ENCODE measurements at regions not wholly inside any gene's neighbourhood (a gene's known extent, or its start where the extent isn't known, plus 50 kb on each side); places are given as distances from the start of the nearest gene placed in this dataset.

DNA sequence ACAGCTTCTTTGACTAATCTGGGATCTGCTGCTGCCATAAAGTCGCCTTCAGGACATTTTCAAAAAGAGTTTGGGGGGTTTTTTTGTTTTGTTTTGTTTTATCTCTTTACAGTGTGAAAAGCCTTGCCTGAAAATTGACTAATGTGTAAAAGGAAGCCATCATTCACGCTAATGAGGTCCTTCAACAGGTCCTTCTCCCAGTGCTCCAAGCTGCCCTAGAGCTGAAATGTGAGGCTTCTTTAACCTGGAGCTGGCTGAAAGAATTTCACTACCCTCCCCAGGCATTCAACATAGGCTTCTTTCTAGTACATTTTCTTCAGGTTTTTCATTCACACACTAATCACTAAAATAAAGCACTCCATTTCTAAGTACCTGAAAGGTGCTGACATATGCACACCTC lies 145.1 kb upstream of the PRDM1 start:
- Mint-ChIP-seq H3K27ac (no peak overlapping the region), H3K4me3 (no peak overlapping the region), H3K9me3 (no peaks in the 10 kb centered on the region), H3K27me3 (ENCODE audit: insufficient read depth) (peaks cover 12% of the 10 kb centered on the region), H3K4me1 (ENCODE audit: low read depth) (peaks cover 24% of the 10 kb centered on the region), H3K36me3 (ENCODE audit: low read depth) (peaks cover 7% of the 10 kb centered on the region)
- DNase-seq (ENCODE audit: low spot score): no peak
- intact Hi-C loops (cut with micrococcal nuclease): no loop called here

DNA sequence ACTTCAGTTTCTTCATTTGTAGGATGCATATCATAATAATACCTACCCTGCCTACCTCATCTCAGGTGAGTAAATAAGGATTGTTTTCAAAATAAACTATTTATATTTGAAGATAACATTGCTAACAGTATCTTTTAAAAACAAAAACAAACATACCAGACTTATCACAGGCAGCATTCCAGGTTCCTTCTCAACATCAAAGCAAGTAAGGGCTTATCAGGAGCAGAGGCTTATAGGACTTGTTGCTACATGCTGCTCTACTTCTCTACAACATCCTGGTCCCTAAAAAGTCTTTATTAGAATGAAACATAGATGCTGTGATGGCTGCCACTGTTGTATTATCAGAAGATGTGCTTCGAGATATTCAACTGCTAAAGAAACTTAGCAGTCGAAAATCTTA lies 149.2 kb upstream of the PRDM1 start:
- H3K9me3 Mint-ChIP-seq: peaks cover 6% of the 10 kb centered on the region
- peaks cover 3% of the 10 kb centered on the region for H3K36me3 Mint-ChIP-seq (ENCODE audit: low read depth)
- intact Hi-C loops (cut with micrococcal nuclease): loop anchor here (5.0 kb wide), 1 partner anchor 45 kb away; no protein-coding TSS in a partner anchor
- DNase-seq (ENCODE audit: low spot score): no peak
- H3K27me3 Mint-ChIP-seq (ENCODE audit: insufficient read depth): peaks cover 7% of the 10 kb centered on the region
- no peak overlapping the region for H3K4me3 Mint-ChIP-seq
- peaks cover 9% of the 10 kb centered on the region for H3K4me1 Mint-ChIP-seq (ENCODE audit: low read depth)
- no peak overlapping the region for H3K27ac Mint-ChIP-seq

GRCh38 chr6:105935416-105935815 lies 150.7 kb upstream of the PRDM1 start:
- peaks cover 3% of the 10 kb centered on the region for H3K36me3 Mint-ChIP-seq (ENCODE audit: low read depth)
- intact Hi-C loops (cut with micrococcal nuclease): loop anchor here (5.0 kb wide), 1 partner anchor 43 kb away; no protein-coding TSS in a partner anchor
- H3K9me3 Mint-ChIP-seq: peaks cover 6% of the 10 kb centered on the region
- no peak overlapping the region for H3K4me3 Mint-ChIP-seq
- H3K4me1 Mint-ChIP-seq (ENCODE audit: low read depth): no peaks in the 10 kb centered on the region
- H3K27me3 Mint-ChIP-seq (ENCODE audit: insufficient read depth): peaks cover 7% of the 10 kb centered on the region
- no peak overlapping the region for H3K27ac Mint-ChIP-seq
- DNase-seq (ENCODE audit: low spot score): no peak

- Mint-ChIP-seq H3K9me3 (peaks cover 6% of the 10 kb centered on the region), H3K27me3 (ENCODE audit: insufficient read depth) (peaks cover 7% of the 10 kb centered on the region), H3K4me1 (ENCODE audit: low read depth) (no peaks in the 10 kb centered on the region), H3K27ac (no peak overlapping the region), H3K4me3 (no peak overlapping the region), H3K36me3 (ENCODE audit: low read depth) (peaks cover 3% of the 10 kb centered on the region)
- no peak for DNase-seq (ENCODE audit: low spot score)
- intact Hi-C loops (cut with micrococcal nuclease): loop anchor here (5.0 kb wide), 1 partner anchor 42 kb away; no protein-coding TSS in a partner anchor
These were observed 151.4 kb upstream of the PRDM1 start for GRCh38 chr6:105934708-105935107.

GRCh38 chr6:105932440-105932839 lies 153.7 kb upstream of the PRDM1 start:
- Mint-ChIP-seq H3K4me3 (no peak overlapping the region), H3K9me3 (peaks cover 6% of the 10 kb centered on the region), H3K4me1 (ENCODE audit: low read depth) (no peaks in the 10 kb centered on the region), H3K36me3 (ENCODE audit: low read depth) (no peaks in the 10 kb centered on the region), H3K27ac (no peak overlapping the region), H3K27me3 (ENCODE audit: insufficient read depth) (no peaks in the 10 kb centered on the region)
- no peak for DNase-seq (ENCODE audit: low spot score)
- intact Hi-C loops (cut with micrococcal nuclease): no loop called here

DNA sequence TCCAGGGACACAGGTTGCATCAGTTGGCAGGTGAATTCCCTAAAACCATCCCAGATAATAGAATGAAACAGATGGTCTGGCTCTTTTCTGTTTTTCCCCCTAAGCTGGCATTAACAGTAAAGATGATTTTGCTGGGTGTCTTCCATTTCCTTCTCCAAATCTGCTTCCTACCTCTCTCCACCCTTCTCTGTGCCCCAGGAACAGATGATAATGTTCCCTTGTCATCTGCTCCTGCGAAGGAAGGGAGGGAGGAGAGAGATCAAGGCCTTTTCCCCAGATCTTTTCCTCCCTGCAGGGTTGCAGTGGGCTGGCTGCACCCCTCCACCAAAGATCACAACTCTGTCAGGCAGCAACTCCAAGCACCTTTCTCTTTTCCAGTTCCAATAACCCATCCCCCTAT lies 156.5 kb upstream of the PRDM1 start:
- DNase-seq (ENCODE audit: low spot score): no peak
- Mint-ChIP-seq H3K27ac (no peak overlapping the region), H3K27me3 (ENCODE audit: insufficient read depth) (no peaks in the 10 kb centered on the region), H3K9me3 (peaks cover 6% of the 10 kb centered on the region), H3K36me3 (ENCODE audit: low read depth) (no peaks in the 10 kb centered on the region), H3K4me3 (no peak overlapping the region), H3K4me1 (ENCODE audit: low read depth) (peaks cover 9% of the 10 kb centered on the region)
- intact Hi-C loops (cut with micrococcal nuclease): no loop called here

DNA sequence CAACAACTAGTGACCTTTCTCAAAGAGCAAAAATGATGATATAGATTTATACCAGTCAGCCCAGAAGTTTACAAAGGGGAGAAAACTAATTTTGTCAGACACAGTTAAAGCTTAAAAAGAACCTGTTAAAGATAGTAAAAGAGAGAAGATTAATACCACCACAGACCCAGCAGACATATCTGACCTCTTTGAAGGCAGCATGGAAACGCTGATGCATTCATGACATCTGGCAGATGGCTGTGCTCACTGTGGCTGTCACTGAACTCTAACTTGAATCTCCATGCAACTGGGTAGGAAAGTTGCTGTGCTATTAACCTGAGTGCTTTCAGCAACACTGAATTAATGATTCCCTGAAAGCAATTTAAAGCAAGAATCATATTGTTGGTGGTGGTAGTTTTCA lies 159.8 kb upstream of the PRDM1 start:
- Mint-ChIP-seq H3K27ac (no peak overlapping the region), H3K4me1 (ENCODE audit: low read depth) (peaks cover 25% of the 10 kb centered on the region), H3K4me3 (no peak overlapping the region), H3K27me3 (ENCODE audit: insufficient read depth) (peaks cover 3% of the 10 kb centered on the region), H3K9me3 (peaks cover 7% of the 10 kb centered on the region), H3K36me3 (ENCODE audit: low read depth) (peaks cover 8% of the 10 kb centered on the region)
- intact Hi-C loops (cut with micrococcal nuclease): no loop called here
- DNase-seq (ENCODE audit: low spot score): no peak

DNA sequence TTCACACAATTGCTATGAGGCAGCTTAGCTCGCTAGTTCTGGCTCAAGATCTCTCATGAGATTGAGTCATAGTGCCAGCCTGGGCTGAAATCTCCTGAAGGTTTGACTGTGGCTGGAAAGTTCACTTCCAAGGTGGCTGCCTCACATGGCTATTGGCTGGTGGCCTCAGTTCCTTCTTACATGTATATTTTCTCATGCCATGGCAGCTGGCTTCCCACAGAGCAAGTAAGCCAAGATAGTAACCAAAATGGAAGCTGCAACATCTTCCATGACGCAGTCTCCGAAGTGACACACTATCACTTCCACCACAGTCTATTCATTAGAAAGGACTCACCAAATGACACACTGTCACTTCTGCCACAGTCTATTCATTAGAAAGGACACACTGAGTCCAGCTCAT lies 160.4 kb upstream of the PRDM1 start:
- DNase-seq (ENCODE audit: low spot score): no peak
- peaks cover 8% of the 10 kb centered on the region for H3K36me3 Mint-ChIP-seq (ENCODE audit: low read depth)
- H3K9me3 Mint-ChIP-seq: peaks cover 7% of the 10 kb centered on the region
- peaks cover 3% of the 10 kb centered on the region for H3K27me3 Mint-ChIP-seq (ENCODE audit: insufficient read depth)
- H3K4me3 Mint-ChIP-seq: no peak overlapping the region
- intact Hi-C loops (cut with micrococcal nuclease): no loop called here
- H3K27ac Mint-ChIP-seq: no peak overlapping the region
- peaks cover 25% of the 10 kb centered on the region for H3K4me1 Mint-ChIP-seq (ENCODE audit: low read depth)

DNA sequence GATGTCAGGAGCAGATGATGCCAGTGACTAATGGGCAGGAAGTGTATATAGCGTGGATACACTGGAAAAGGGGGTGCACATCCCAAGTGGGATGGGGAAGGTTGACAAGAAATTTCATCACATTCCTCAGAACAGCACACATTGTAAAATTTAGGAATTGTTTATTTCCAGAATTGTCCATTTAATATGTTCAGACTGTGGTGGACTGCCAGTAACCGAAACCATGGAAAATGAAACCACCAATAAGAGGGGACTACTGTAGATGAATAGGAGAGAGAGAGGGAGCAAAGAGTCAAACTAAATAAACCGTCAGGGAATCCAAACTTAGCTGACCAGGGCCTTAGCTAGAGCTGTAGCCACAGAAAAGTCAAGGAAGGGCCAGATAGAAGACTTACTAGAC lies 164.4 kb upstream of the PRDM1 start:
- Mint-ChIP-seq H3K36me3 (ENCODE audit: low read depth) (peaks cover 8% of the 10 kb centered on the region), H3K9me3 (peaks cover 7% of the 10 kb centered on the region), H3K4me3 (no peak overlapping the region), H3K4me1 (ENCODE audit: low read depth) (peaks cover 39% of the 10 kb centered on the region), H3K27me3 (ENCODE audit: insufficient read depth) (peaks cover 3% of the 10 kb centered on the region), H3K27ac (no peak overlapping the region)
- intact Hi-C loops (cut with micrococcal nuclease): loop anchor here (5.0 kb wide), 1 partner anchor 36 kb away; no protein-coding TSS in a partner anchor
- no peak for DNase-seq (ENCODE audit: low spot score)

DNA sequence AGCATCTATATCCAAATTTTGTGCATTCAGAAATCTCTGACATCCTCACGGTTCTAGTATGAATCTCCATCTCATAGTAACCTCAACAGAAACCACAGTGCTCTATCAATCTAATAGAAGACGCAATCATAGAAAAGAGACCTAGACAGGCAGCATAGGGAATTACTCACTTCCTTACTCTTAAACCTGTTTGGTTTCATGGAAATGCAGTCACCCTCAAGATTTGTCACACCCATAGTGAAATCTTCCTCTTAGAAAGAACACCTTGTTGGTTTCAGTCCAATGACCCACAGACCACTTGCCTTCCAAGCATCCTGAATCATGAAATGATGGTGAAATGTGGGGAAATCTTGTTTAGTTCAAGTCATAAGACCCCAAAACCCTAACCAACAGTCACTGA lies 166.1 kb upstream of the PRDM1 start:
- Mint-ChIP-seq H3K9me3 (peaks cover 7% of the 10 kb centered on the region), H3K36me3 (ENCODE audit: low read depth) (peaks cover 10% of the 10 kb centered on the region), H3K4me1 (ENCODE audit: low read depth) (peaks cover 30% of the 10 kb centered on the region), H3K27me3 (ENCODE audit: insufficient read depth) (peaks cover 3% of the 10 kb centered on the region), H3K27ac (no peak overlapping the region), H3K4me3 (no peak overlapping the region)
- intact Hi-C loops (cut with micrococcal nuclease): loop anchor here (5.0 kb wide), 1 partner anchor 37 kb away; no protein-coding TSS in a partner anchor
- no peak for DNase-seq (ENCODE audit: low spot score)

GRCh38 chr6:105917038-105917695 lies 169.0 kb upstream of the PRDM1 start:
- Mint-ChIP-seq H3K27ac (no peak overlapping the region), H3K4me3 (no peak overlapping the region), H3K4me1 (ENCODE audit: low read depth) (peaks cover 19% of the 10 kb centered on the region), H3K27me3 (ENCODE audit: insufficient read depth) (peaks cover 3% of the 10 kb centered on the region), H3K36me3 (ENCODE audit: low read depth) (peaks cover 4% of the 10 kb centered on the region), H3K9me3 (peaks cover 3% of the 10 kb centered on the region)
- intact Hi-C loops (cut with micrococcal nuclease): no loop called here
- DNase-seq (ENCODE audit: low spot score): no peak

- Mint-ChIP-seq H3K27ac (no peak overlapping the region), H3K36me3 (ENCODE audit: low read depth) (peaks cover 10% of the 10 kb centered on the region), H3K4me3 (no peak overlapping the region), H3K27me3 (ENCODE audit: insufficient read depth) (peaks cover 8% of the 10 kb centered on the region), H3K4me1 (ENCODE audit: low read depth) (no peaks in the 10 kb centered on the region), H3K9me3 (peaks cover 12% of the 10 kb centered on the region)
- no peak for DNase-seq (ENCODE audit: low spot score)
- intact Hi-C loops (cut with micrococcal nuclease): no loop called here
These were observed 175.0 kb upstream of the PRDM1 start for GRCh38 chr6:105911106-105911629.

DNA sequence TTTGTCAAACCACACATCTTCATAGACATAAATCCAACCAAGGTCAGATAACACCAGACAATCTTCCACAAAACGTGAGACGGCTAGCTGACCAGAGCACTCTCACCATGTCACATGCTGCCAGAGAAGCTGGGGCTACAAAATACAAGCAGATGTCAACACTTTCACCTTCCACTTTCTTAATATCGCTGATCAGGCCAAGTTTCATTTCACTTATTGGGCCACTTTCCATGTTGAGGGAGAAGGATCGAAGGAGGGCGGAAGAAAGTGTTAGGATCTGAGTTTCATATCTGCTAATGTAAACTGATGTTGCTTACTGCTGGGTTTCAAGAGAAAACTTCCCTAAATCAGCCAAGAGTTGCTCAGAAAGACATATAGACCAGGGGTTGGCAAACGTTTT lies 177.0 kb upstream of the PRDM1 start:
- intact Hi-C loops (cut with micrococcal nuclease): loop anchor here (10.0 kb wide), 1 partner anchor 606 kb away; no protein-coding TSS in a partner anchor

More for the DNA sequence above, 177.0 kb upstream of the PRDM1 start:
- Mint-ChIP-seq H3K36me3 (ENCODE audit: low read depth) (peaks cover 6% of the 10 kb centered on the region), H3K27ac (no peak overlapping the region), H3K4me3 (no peak overlapping the region), H3K27me3 (ENCODE audit: insufficient read depth) (peaks cover 8% of the 10 kb centered on the region), H3K4me1 (ENCODE audit: low read depth) (peaks cover 5% of the 10 kb centered on the region), H3K9me3 (peaks cover 12% of the 10 kb centered on the region)
- no peak for DNase-seq (ENCODE audit: low spot score)
